ENCODE measurements at regions not wholly inside any gene's neighbourhood (a gene's known extent, or its start where the extent isn't known, plus 50 kb on each side); places are given as distances from the start of the nearest gene placed in this dataset.

GRCh38 chr2:84290537-84290936 lies 168.5 kb downstream of the SUCLG1 start:
- no peak overlapping the region for H3K4me3 ChIP-seq (ENCODE audit: low read length)
- DNase-seq: no peak
- no peak for TF ChIP-seq EZH2 (IDR thresholded peaks at IDR 0.05; ENCODE audit: low read length, unreplicated experiment)
- no peak for TF ChIP-seq CTCF (conservative IDR thresholded peaks at IDR 0.05; ENCODE audit: low read depth, low read length)
- TF ChIP-seq EZH2phosphoT487 (IDR thresholded peaks at IDR 0.05; ENCODE audit: borderline replicate concordance, low read length): no peak
- no peaks in the 10 kb centered on the region for H3K9me2 ChIP-seq (replicated peaks; ENCODE audit: low read length)
- no peaks in the 10 kb centered on the region for H3K79me2 ChIP-seq (ENCODE audit: low read length)
- no peaks in the 10 kb centered on the region for H3K9me3 ChIP-seq (ENCODE audit: low read length)
- no peak for ATAC-seq
- no peak overlapping the region for H3K27ac ChIP-seq (ENCODE audit: low read length)
- intact Hi-C loops (cut with micrococcal nuclease): no loop called here
- no peaks in the 10 kb centered on the region for H3K27me3 ChIP-seq (ENCODE audit: low read length)
- no peaks in the 10 kb centered on the region for H4K20me1 ChIP-seq (ENCODE audit: low read length)
- H3K9ac ChIP-seq (ENCODE audit: low read length): no peak overlapping the region
- CTCF ChIA-PET: no interaction called here
- no peak overlapping the region for H3K4me2 ChIP-seq (ENCODE audit: low read length)
- H3K4me1 ChIP-seq (ENCODE audit: insufficient read depth, low read length): no peaks in the 10 kb centered on the region
- no peaks in the 10 kb centered on the region for H3F3A ChIP-seq (ENCODE audit: low read length, unreplicated experiment)
- no peak overlapping the region for H2AFZ ChIP-seq (ENCODE audit: low read length)
- BruUV-seq (replicated peaks): no TSS peak
- POLR2A ChIA-PET (ENCODE audit: unreplicated experiment): no interaction called here
- H3K36me3 ChIP-seq (ENCODE audit: low read depth, low read length): no peaks in the 10 kb centered on the region

- intact Hi-C loops (cut with micrococcal nuclease): no loop called here
- H3K4me2 ChIP-seq (ENCODE audit: low read length): no peak overlapping the region
- no peak for DNase-seq
- no peaks in the 10 kb centered on the region for H3K9me3 ChIP-seq (ENCODE audit: low read length)
- no peaks in the 10 kb centered on the region for H3K36me3 ChIP-seq (ENCODE audit: low read depth, low read length)
- no peaks in the 10 kb centered on the region for H4K20me1 ChIP-seq (ENCODE audit: low read length)
- H2AFZ ChIP-seq (ENCODE audit: low read length): no peak overlapping the region
- ChIA-PET POLR2A (ENCODE audit: unreplicated experiment) (no interaction called here), CTCF (no interaction called here)
- H3F3A ChIP-seq (ENCODE audit: low read length, unreplicated experiment): no peaks in the 10 kb centered on the region
- no peak overlapping the region for H3K4me3 ChIP-seq (ENCODE audit: low read length)
- TF ChIP-seq CTCF (conservative IDR thresholded peaks at IDR 0.05; ENCODE audit: low read depth, low read length): no peak
- no peak for TF ChIP-seq EZH2 (IDR thresholded peaks at IDR 0.05; ENCODE audit: low read length, unreplicated experiment)
- TF ChIP-seq EZH2phosphoT487 (IDR thresholded peaks at IDR 0.05; ENCODE audit: borderline replicate concordance, low read length): no peak
- no peaks in the 10 kb centered on the region for H3K4me1 ChIP-seq (ENCODE audit: insufficient read depth, low read length)
- H3K79me2 ChIP-seq (ENCODE audit: low read length): no peaks in the 10 kb centered on the region
- 0 out of 2 replicates have a peak, but pooled peaks cover 3% of the 10 kb centered on the region for H3K27me3 ChIP-seq (ENCODE audit: low read length)
- H3K9ac ChIP-seq (ENCODE audit: low read length): no peak overlapping the region
- H3K27ac ChIP-seq (ENCODE audit: low read length): no peak overlapping the region
- no peak for ATAC-seq
- no TSS peak for BruUV-seq (replicated peaks)
- H3K9me2 ChIP-seq (replicated peaks; ENCODE audit: low read length): no peaks in the 10 kb centered on the region
Observed at GRCh38 chr2:84288293-84288692, 170.8 kb downstream of the SUCLG1 start.

GRCh38 chr2:84286878-84287277 lies 172.2 kb downstream of the SUCLG1 start:
- no peak for ATAC-seq
- no peak overlapping the region for H3K9ac ChIP-seq (ENCODE audit: low read length)
- H3K4me3 ChIP-seq (ENCODE audit: low read length): no peak overlapping the region
- no peaks in the 10 kb centered on the region for H3F3A ChIP-seq (ENCODE audit: low read length, unreplicated experiment)
- 0 out of 2 replicates have a peak, but pooled peaks cover 3% of the 10 kb centered on the region for H3K27me3 ChIP-seq (ENCODE audit: low read length)
- H3K9me3 ChIP-seq (ENCODE audit: low read length): no peaks in the 10 kb centered on the region
- H3K36me3 ChIP-seq (ENCODE audit: low read depth, low read length): no peaks in the 10 kb centered on the region
- ChIA-PET POLR2A (ENCODE audit: unreplicated experiment) (no interaction called here), CTCF (no interaction called here)
- H3K4me2 ChIP-seq (ENCODE audit: low read length): no peak overlapping the region
- H3K4me1 ChIP-seq (ENCODE audit: insufficient read depth, low read length): no peaks in the 10 kb centered on the region
- no peaks in the 10 kb centered on the region for H3K9me2 ChIP-seq (replicated peaks; ENCODE audit: low read length)
- no peaks in the 10 kb centered on the region for H4K20me1 ChIP-seq (ENCODE audit: low read length)
- TF ChIP-seq CTCF (conservative IDR thresholded peaks at IDR 0.05; ENCODE audit: low read depth, low read length) (no peak), EZH2 (IDR thresholded peaks at IDR 0.05; ENCODE audit: low read length, unreplicated experiment) (no peak), EZH2phosphoT487 (IDR thresholded peaks at IDR 0.05; ENCODE audit: borderline replicate concordance, low read length) (no peak)
- intact Hi-C loops (cut with micrococcal nuclease): no loop called here
- no peak overlapping the region for H3K27ac ChIP-seq (ENCODE audit: low read length)
- no TSS peak for BruUV-seq (replicated peaks)
- no peak for DNase-seq
- no peak overlapping the region for H2AFZ ChIP-seq (ENCODE audit: low read length)
- H3K79me2 ChIP-seq (ENCODE audit: low read length): no peaks in the 10 kb centered on the region
